Ovary (tissue), 3 donors: ENCODE measurements at regions not wholly inside any gene's neighbourhood (a gene's known extent, or its start where the extent isn't known, plus 50 kb on each side); places are given as distances from the start of the nearest gene placed in this dataset.

ENCODE experiments used
- CTCF ChIP-seq, 3 donors: fragments of 450-650 bp in 2 of 3; fragments of 200-600 bp in 1 of 3; IDR thresholded peaks; one replicate each; pipeline versions ENCODE4 v1.5.1 to v1.8.0; 2016 to 2022; ENCODE audit warnings: antibody characterized with exemption in 3 of 3, mild to moderate bottlenecking in 1 of 3
- POLR2A ChIP-seq: fragments of 450-650 bp; IDR thresholded peaks from one replicate; pipeline ENCODE4 v1.6.1; 2017; ENCODE audit warnings: antibody characterized with exemption, mild to moderate bottlenecking, moderate library complexity
- donor health status: DM: no; HTN: no; CAD: no.

GRCh38 chr1:198472997-198473396 lies 67.5 kb downstream of the ATP6V1G3 start:
- TF ChIP-seq CTCF (IDR thresholded peaks at IDR 0.05): no peak
- TF ChIP-seq POLR2A: no peak
